ENCODE measurements at regions not wholly inside any gene's neighbourhood (a gene's known extent, or its start where the extent isn't known, plus 50 kb on each side); places are given as distances from the start of the nearest gene placed in this dataset.

DNA sequence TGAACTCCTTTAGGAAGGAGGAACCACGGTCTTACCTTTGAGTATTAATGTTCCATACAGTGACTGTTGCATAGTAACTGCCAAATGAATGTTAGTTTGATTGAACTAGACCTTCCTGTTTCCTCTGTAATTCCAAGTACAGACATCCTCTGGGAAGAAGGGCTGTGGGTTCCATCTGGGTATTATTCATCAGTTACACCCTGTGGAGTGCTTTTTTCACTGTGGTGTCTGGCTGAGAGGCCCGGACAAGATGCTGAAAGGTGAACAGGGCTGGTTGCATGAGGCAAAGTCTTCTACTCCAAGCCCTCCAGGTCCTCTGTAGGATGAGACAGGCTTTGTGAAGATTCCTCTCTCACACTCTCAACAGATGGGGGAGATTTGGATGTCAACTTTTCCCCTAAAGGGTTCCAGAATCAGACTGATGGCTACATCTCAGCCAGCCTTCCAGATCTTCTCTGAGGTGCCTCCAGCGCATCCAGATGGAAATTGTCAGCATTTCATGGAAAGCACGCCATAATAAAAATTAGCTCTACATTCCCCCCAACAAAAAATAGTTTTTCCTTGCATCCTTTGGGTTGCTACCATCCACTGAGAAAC, 230.9 kb downstream of the GAS1 start:
- TF ChIP-seq, protein P1, sequence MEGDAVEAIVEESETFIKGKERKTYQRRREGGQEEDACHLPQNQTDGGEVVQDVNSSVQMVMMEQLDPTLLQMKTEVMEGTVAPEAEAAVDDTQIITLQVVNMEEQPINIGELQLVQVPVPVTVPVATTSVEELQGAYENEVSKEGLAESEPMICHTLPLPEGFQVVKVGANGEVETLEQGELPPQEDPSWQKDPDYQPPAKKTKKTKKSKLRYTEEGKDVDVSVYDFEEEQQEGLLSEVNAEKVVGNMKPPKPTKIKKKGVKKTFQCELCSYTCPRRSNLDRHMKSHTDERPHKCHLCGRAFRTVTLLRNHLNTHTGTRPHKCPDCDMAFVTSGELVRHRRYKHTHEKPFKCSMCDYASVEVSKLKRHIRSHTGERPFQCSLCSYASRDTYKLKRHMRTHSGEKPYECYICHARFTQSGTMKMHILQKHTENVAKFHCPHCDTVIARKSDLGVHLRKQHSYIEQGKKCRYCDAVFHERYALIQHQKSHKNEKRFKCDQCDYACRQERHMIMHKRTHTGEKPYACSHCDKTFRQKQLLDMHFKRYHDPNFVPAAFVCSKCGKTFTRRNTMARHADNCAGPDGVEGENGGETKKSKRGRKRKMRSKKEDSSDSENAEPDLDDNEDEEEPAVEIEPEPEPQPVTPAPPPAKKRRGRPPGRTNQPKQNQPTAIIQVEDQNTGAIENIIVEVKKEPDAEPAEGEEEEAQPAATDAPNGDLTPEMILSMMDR (IDR thresholded peaks at IDR 0.05; ENCODE audit: insufficient read depth, low read depth, low read length): no peak
- TF ChIP-seq EZH2 (IDR thresholded peaks at IDR 0.05; ENCODE audit: insufficient read depth, low read length): no peak

All from astrocyte (in vitro differentiated cells and primary cell).